OCI-LY1 (cell line): ENCODE measurements at regions not wholly inside any gene's neighbourhood (a gene's known extent, or its start where the extent isn't known, plus 50 kb on each side); places are given as distances from the start of the nearest gene placed in this dataset.

Experiments
- H2AFZ ChIP-seq: fragments of 200-600 bp; sonication (generic), shearing (Covaris generic); 2 replicates; pipeline ENCODE4 v1.6.0; 2014; ENCODE audit warnings: antibody characterized with exemption, mild to moderate bottlenecking, low read length
- H3F3A ChIP-seq: fragments of 200-600 bp; sonication (generic), shearing (Covaris generic); 2 replicates; pipeline ENCODE4 v1.6.0; 2014; ENCODE audit warnings: mild to moderate bottlenecking, antibody characterized with exemption, low read length, moderate library complexity; ENCODE audit not compliant: insufficient read depth
- H3K27ac ChIP-seq: fragments of 200-600 bp; sonication (generic); 2 replicates; pipeline ENCODE4 v1.5.1; 2014; ENCODE audit warnings: low read length, mixed run types, mild to moderate bottlenecking, low read depth; ENCODE audit not compliant: poor library complexity, severe bottlenecking
- H3K27me3 ChIP-seq: fragments of 200-600 bp; sonication (generic); 2 replicates; pipeline ENCODE4 v1.6.0; 2014; ENCODE audit warnings: antibody characterized with exemption, mild to moderate bottlenecking, low read length, moderate library complexity; ENCODE audit not compliant: insufficient read depth
- H3K36me3 ChIP-seq: fragments of 200-600 bp; sonication (generic); 2 replicates; pipeline ENCODE4 v1.6.1; 2014; ENCODE audit warnings: mild to moderate bottlenecking, antibody characterized with exemption, low read length, moderate library complexity, mixed read lengths; ENCODE audit not compliant: insufficient read depth
- H3K4me1 ChIP-seq: fragments of 200-600 bp; sonication (generic); 2 replicates; pipeline ENCODE4 v1.5.1; 2014; ENCODE audit warnings: mild to moderate bottlenecking, low read length, moderate library complexity; ENCODE audit not compliant: insufficient read depth, severe bottlenecking
- H3K4me2 ChIP-seq: fragments of 200-600 bp; sonication (generic), shearing (Covaris generic); 2 replicates; pipeline ENCODE4 v1.6.1; 2014; ENCODE audit warnings: low read length
- H3K4me3 ChIP-seq: fragments of 200-600 bp; sonication (generic); 2 replicates; pipeline ENCODE4 v1.5.1; 2014; ENCODE audit warnings: low read length, low read depth, mild to moderate bottlenecking, mixed read lengths; ENCODE audit not compliant: poor library complexity, severe bottlenecking
- H3K79me2 ChIP-seq: fragments of 200-600 bp; shearing (Covaris generic); 2 replicates; pipeline ENCODE4 v1.6.1; 2016; ENCODE audit warnings: mixed run types, low read length, mixed read lengths; ENCODE audit not compliant: insufficient read depth
- H3K9ac ChIP-seq: fragments of 200-600 bp; sonication (generic), shearing (Covaris generic); 2 replicates; pipeline ENCODE4 v1.6.1; 2014; ENCODE audit warnings: mild to moderate bottlenecking, low read length, mixed read lengths
- H3K9me2 ChIP-seq: fragments of 200-600 bp; sonication (generic), shearing (Covaris generic); 2 replicates; pipeline ENCODE4 v1.6.1; 2014; ENCODE audit warnings: low read depth, mild to moderate bottlenecking, low read length, mixed read lengths
- H3K9me3 ChIP-seq: fragments of 200-600 bp; shearing (Covaris generic); 2 replicates; pipeline ENCODE4 v1.6.1; 2014; ENCODE audit warnings: low read length, mixed read lengths
- H4K20me1 ChIP-seq: fragments of 200-600 bp; sonication (generic), shearing (Covaris generic); 2 replicates; pipeline ENCODE4 v1.6.0; 2016; ENCODE audit warnings: mild to moderate bottlenecking, low read length; ENCODE audit not compliant: insufficient read depth
- EZH2 ChIP-seq: fragments of 200-600 bp; sonication (generic), shearing (Covaris generic); IDR thresholded peaks from 2 replicates; pipeline ENCODE4 v1.8.0; 2017; ENCODE audit warnings: borderline replicate concordance, mixed run types, mild to moderate bottlenecking, antibody characterized with exemption, low read length, moderate library complexity, mixed read lengths
- TF ChIP-seq, protein P1 (sequence below): fragments of 200-600 bp; sonication (generic), shearing (Covaris generic); IDR thresholded peaks from 2 replicates; pipeline ENCODE4 v1.5.1; 2017; ENCODE audit warnings: mild to moderate bottlenecking, antibody characterized with exemption, low read length, moderate library complexity, mixed read lengths

GRCh38 chr7:12741951-12742575 is 54.6 kb downstream of the ARL4A start:
- no peak overlapping the region for H3K4me2 ChIP-seq
- H3K9me2 ChIP-seq = no peaks in the 10 kb centered on the region
- no peak overlapping the region for H3K9ac ChIP-seq
- no peaks in the 10 kb centered on the region for H3K36me3 ChIP-seq
- no peak overlapping the region for H3K27ac ChIP-seq
- H3K79me2 ChIP-seq = no peaks in the 10 kb centered on the region
- no peaks in the 10 kb centered on the region for H3K4me1 ChIP-seq
- TF ChIP-seq, protein P1, sequence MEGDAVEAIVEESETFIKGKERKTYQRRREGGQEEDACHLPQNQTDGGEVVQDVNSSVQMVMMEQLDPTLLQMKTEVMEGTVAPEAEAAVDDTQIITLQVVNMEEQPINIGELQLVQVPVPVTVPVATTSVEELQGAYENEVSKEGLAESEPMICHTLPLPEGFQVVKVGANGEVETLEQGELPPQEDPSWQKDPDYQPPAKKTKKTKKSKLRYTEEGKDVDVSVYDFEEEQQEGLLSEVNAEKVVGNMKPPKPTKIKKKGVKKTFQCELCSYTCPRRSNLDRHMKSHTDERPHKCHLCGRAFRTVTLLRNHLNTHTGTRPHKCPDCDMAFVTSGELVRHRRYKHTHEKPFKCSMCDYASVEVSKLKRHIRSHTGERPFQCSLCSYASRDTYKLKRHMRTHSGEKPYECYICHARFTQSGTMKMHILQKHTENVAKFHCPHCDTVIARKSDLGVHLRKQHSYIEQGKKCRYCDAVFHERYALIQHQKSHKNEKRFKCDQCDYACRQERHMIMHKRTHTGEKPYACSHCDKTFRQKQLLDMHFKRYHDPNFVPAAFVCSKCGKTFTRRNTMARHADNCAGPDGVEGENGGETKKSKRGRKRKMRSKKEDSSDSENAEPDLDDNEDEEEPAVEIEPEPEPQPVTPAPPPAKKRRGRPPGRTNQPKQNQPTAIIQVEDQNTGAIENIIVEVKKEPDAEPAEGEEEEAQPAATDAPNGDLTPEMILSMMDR = no peak
- TF ChIP-seq EZH2 = no peak
- no peaks in the 10 kb centered on the region for H4K20me1 ChIP-seq
- no peaks in the 10 kb centered on the region for H3K27me3 ChIP-seq
- H3F3A ChIP-seq = no peaks in the 10 kb centered on the region
- no peak overlapping the region for H3K4me3 ChIP-seq
- no peaks in the 10 kb centered on the region for H3K9me3 ChIP-seq
- H2AFZ ChIP-seq = no peak overlapping the region

DNA sequence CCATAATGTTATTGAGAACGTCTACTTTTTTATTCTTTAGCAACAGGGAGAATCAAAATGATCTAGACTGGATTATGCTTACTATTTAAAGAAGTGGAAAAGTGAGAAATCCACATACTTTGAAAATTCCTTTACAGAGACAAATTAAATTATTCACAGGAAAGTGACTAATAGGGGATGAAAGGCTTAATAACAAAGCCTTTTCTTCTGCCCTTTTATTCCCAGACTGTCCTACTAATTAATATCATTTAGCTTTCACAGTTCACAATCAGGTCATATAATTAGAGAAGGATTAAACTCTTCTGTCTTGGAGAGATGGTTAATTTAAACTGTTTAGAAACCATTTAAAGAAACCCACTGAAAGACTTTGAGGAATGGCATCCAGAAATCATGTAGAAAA is 58.8 kb downstream of the ARL4A start:
- Histone ChIP-seq H3K27ac (no peak overlapping the region), H3F3A (no peaks in the 10 kb centered on the region), H3K9me3 (no peaks in the 10 kb centered on the region), H2AFZ (no peak overlapping the region), H3K36me3 (no peaks in the 10 kb centered on the region), H3K4me2 (no peak overlapping the region), H3K27me3 (no peaks in the 10 kb centered on the region; the same call in 1 of the 2 replicates), H3K4me1 (no peaks in the 10 kb centered on the region), H3K79me2 (no peaks in the 10 kb centered on the region), H3K9ac (no peak overlapping the region), H3K4me3 (no peak overlapping the region), H3K9me2 (no peaks in the 10 kb centered on the region), H4K20me1 (no peaks in the 10 kb centered on the region)
- TF ChIP-seq, protein P1 = no peak
- TF ChIP-seq EZH2 = no peak

DNA sequence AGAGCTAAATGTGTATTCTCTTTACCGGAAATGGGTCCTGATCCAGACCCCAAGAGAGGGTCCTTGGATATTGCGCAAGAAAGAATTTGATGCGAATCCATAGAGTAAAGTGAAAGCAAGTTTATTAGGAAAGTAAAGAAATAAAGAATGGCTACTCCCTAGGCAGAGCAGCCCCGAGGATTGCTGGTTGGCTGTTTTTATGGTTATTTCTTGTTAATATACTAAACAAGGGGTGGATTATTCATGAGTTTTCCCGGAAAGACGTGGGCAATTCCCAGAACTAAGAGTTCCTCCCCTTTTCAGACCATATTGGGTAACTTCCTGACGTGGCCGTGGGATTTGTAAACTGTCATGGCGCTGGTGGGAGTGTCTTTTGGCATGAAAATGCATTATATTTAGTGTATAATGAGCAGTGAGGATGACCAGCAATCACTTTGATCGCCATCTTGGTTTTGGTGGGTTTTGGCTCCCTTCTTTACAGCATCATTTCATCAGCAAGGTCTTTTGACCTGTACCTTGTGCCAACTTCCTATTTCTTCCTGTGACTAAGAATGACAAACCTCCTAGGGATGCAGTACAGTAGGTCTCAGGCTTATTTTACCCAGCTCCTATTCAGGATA is 60.4 kb downstream of the ARL4A start:
- no peaks in the 10 kb centered on the region for H3K4me1 ChIP-seq
- no peaks in the 10 kb centered on the region for H3K9me3 ChIP-seq
- no peak overlapping the region for H3K4me3 ChIP-seq
- H3K36me3 ChIP-seq = no peaks in the 10 kb centered on the region
- no peaks in the 10 kb centered on the region; the same call in 1 of the 2 replicates for H3K27me3 ChIP-seq
- no peak overlapping the region for H2AFZ ChIP-seq
- H3K27ac ChIP-seq = no peak overlapping the region
- H3K9ac ChIP-seq = no peak overlapping the region
- H3F3A ChIP-seq = no peaks in the 10 kb centered on the region
- TF ChIP-seq, protein P1 = no peak
- no peak for TF ChIP-seq EZH2
- H3K79me2 ChIP-seq = no peaks in the 10 kb centered on the region
- H4K20me1 ChIP-seq = no peaks in the 10 kb centered on the region
- no peaks in the 10 kb centered on the region for H3K9me2 ChIP-seq
- H3K4me2 ChIP-seq = no peak overlapping the region
